GM12878 (cell line): ENCODE measurements at regions not wholly inside any gene's neighbourhood (a gene's known extent, or its start where the extent isn't known, plus 50 kb on each side); places are given as distances from the start of the nearest gene placed in this dataset.

Experiments used
- CBX3 ChIP-seq: fragments of 200-600 bp; sonication (generic); IDR thresholded peaks from 2 replicates; pipeline ENCODE4 v1.6.1; 2016; ENCODE audit warnings: low read depth, borderline replicate concordance
- CTCF ChIP-seq, 3 experiments: IDR thresholded peaks in 2 of 3; conservative IDR thresholded peaks in 1 of 3; 2 replicates each; pipeline ENCODE4 v1.5.1; 2011; ENCODE audit warnings: low read depth in 3 of 3, low read length in 3 of 3, mild to moderate bottlenecking in 3 of 3, control low read depth in 2 of 3, moderate library complexity in 2 of 3, inconsistent platforms in 1 of 3, mixed read lengths in 1 of 3; ENCODE audit not compliant: control insufficient read depth in 2 of 3, insufficient read depth in 1 of 3; ENCODE audit errors: extremely low read depth in 1 of 3
- E2F4 ChIP-seq: IDR thresholded peaks from 2 replicates; pipeline ENCODE4 v1.6.1; 2012; ENCODE audit warnings: low read depth, low read length, improper control_type of control experiment
- EGR1 ChIP-seq, 2 experiments: IDR thresholded peaks; 1 replicate in 1 of 2; 2 replicates in 1 of 2; pipeline ENCODE4 v1.6.1; 2011 to 2012; ENCODE audit warnings: low read depth in 2 of 2, low read length in 2 of 2, borderline replicate concordance in 1 of 2, mild to moderate bottlenecking in 1 of 2, moderate library complexity in 1 of 2
- EZH2 ChIP-seq: IDR thresholded peaks from 2 replicates; pipeline ENCODE4 v1.6.1; 2012; ENCODE audit warnings: low read depth, mild to moderate bottlenecking, control low read depth, inconsistent platforms, low read length, borderline replicate concordance; ENCODE audit not compliant: control insufficient read depth
- GABPA ChIP-seq: IDR thresholded peaks from 2 replicates; pipeline ENCODE4 v1.6.1; 2014; ENCODE audit warnings: antibody characterized with exemption, low read depth, mild to moderate bottlenecking, inconsistent platforms
- NRF1 ChIP-seq: conservative IDR thresholded peaks from 2 replicates; pipeline ENCODE4 v1.6.1; 2011; ENCODE audit warnings: mild to moderate bottlenecking, low read depth, low read length, improper control_type of control experiment
- POLR2A ChIP-seq: IDR thresholded peaks from 2 replicates; pipeline ENCODE4 v1.6.1; 2011; ENCODE audit warnings: low read depth, mild to moderate bottlenecking, low read length
- RAD21 ChIP-seq: IDR thresholded peaks from 2 replicates; pipeline ENCODE4 v1.6.1; 2011; ENCODE audit warnings: mild to moderate bottlenecking, low read depth, low read length, moderate library complexity; ENCODE audit not compliant: insufficient read depth
- REST ChIP-seq: IDR thresholded peaks from 2 replicates; pipeline ENCODE4 v1.6.1; 2012; ENCODE audit warnings: mild to moderate bottlenecking, low read depth, low read length
- WRNIP1 ChIP-seq: IDR thresholded peaks from 2 replicates; pipeline ENCODE4 v1.6.1; 2011; ENCODE audit warnings: low read depth, low read length, improper control_type of control experiment, borderline replicate concordance
- ZNF274 ChIP-seq: IDR thresholded peaks from one replicate; pipeline ENCODE4 v1.8.0; 2011; ENCODE audit not compliant: insufficient read length, insufficient read depth
- ZNF622 ChIP-seq: fragments of 450-650 bp; IDR thresholded peaks from 2 replicates; pipeline ENCODE4 v1.6.1; 2017; ENCODE audit warnings: mild to moderate bottlenecking, inconsistent platforms

- TF ChIP-seq GABPA (no peak), POLR2A (no peak), NRF1 (no peak), E2F4 (no peak), CBX3 (no peak), EGR1 (IDR thresholded peaks at IDR 0.05; ENCODE audit: borderline replicate concordance in 1 of 2, low read depth in 2 of 2, low read length in 2 of 2) (0 out of 3 replicates have a peak, but pooled peaks of 1 of the 2 experiments have one; percentile 16), RAD21 (no peak), ZNF622 (no peak), REST (no peak), CTCF (IDR thresholded peaks at IDR 0.05 in 2 of 3, conservative IDR thresholded peaks at IDR 0.05 in 1 of 3; ENCODE audit: control insufficient read depth in 2 of 3, extremely low read depth in 1 of 3, insufficient read depth in 1 of 3, low read depth in 3 of 3, low read length in 3 of 3) (no peak), WRNIP1 (no peak), EZH2 (no peak), ZNF274 (no peak)
Measured at GRCh38 chr11:43558556-43559127, 121.9 kb upstream of the HSD17B12 start.
